HG03103 (cell line): ENCODE measurements at regions not wholly inside any gene's neighbourhood (a gene's known extent, or its start where the extent isn't known, plus 50 kb on each side); places are given as distances from the start of the nearest gene placed in this dataset.

Experiments used
- ATAC-seq: cut with Tn5 transposase; IDR thresholded peaks from one replicate; pipeline ENCODE4 v1.9.1; 2021; ENCODE audit warnings: low read depth; ENCODE audit not compliant: unreplicated experiment

- no peak for ATAC-seq
Measured at GRCh38 chr11:109735128-109735527, 313.1 kb downstream of the C11orf87 start.

DNA sequence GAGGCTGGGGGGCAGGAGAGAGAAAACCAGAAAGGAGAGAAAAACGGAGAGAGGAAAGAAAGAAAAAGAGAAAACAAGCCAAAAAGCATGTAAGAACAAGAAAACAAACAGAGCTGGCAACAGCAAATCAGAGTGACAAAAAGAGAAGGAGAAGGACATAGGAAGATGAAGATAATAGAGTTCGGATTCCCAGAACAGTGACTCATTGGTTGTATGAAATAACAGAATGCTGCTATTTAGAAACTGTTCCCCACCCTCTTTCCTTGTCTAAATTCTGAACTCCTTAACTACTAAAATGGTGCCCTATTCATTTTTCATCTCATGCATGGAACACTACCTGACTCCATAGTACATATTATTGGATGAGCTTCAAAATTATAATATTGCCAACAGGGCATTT lies 317.4 kb downstream of the C11orf87 start:
- ATAC-seq, result no peak

DNA sequence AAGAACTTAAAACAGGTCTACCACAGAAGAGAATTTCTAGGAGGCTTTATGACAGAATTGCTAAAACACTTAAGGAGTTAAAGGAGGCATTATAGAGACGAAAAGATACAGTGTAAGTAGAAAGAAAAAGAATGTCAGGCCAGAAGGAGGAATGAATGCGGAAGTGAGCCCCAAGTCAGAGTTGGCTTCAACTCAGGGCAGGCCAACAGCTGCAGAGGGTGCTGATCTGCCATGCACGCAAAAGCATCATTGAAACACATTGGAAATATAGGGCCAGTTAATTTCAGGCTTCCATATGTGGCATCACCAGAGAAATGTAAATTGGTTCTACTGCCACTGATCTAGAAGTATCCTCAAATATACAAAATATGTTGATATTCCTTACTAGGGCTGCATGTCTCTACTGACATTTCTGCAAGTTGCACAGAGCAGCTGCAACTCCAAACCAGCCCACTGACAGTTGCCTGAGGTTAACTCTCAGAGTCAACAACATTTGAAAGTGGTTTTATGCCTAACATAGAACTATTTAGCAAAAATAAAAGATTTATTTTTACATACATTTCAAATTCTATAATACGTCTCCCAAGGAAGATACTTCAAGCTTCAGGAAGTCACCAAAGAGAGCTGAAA lies 324.1 kb downstream of the C11orf87 start:
- no peak for ATAC-seq

- no peak for ATAC-seq
Measured at GRCh38 chr11:109747839-109748238, 325.8 kb downstream of the C11orf87 start.

GRCh38 chr11:109749476-109749875 lies 327.5 kb downstream of the C11orf87 start:
- ATAC-seq, result no peak

DNA sequence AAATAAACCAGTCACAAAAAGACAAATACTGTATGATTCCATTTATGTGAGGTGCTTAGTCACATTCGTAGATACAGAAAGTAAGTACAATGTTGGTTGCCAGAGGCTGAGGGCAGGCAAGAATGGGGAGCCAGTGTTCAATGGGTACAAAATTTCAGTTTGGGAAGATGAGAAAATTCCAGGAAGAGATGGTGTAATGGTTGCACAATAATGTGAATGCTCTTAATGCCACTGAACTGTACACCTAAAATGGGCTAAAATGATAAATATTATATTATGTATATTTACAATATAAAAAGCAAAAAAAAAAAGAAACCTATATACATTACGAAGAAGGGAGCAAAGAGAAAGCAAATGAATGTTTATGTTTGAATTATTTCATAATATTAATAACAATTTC lies 329.0 kb downstream of the C11orf87 start:
- no peak for ATAC-seq

DNA sequence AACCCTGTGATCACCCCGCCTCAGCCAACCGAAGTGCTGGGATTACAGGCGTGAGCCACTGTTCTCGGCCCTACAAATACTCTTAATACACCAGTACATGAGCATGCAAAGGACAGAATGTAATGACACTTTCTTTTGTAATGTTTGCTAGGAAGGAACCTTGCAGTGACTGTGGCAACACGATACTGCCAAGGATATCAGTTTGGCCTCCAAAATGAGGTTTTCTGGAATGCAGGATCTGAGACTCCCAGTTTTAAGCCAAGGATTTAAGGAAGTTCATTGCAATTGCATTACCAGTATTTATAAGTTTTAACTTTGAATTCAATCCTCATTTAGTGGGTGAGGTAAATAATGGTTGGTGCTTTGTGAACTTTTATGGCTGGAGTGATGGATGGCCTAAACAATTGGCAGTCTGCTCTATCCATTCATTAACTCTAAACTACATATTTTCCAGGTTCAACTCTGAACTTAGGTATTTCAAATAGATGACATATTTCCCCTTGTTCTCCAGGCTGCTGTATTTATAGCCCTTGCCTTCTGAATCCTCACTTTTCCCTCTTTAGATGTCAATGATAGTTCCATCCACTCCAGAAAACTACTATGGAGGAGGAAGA lies 330.3 kb downstream of the C11orf87 start:
- no peak for ATAC-seq

DNA sequence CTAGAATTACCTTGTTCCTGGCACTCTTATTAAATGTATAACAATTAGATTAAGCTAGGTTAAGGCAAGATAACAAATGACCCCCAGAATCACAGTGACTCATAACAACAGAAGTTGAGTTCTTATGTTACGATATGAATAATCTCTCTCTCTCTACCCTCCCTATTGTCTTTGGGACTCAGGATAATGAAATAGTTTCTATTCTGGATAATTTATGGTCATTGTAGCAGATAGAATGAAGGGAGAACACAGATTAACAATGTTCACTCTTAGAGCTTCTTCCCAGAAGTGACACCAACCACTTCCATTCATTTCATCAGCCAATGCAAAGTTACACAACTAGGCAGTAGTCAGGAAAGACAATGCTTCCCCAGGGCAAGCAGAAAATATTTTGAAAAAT lies 334.5 kb downstream of the C11orf87 start:
- no peak for ATAC-seq

- ATAC-seq, result no peak
Measured at GRCh38 chr11:109756951-109757350, 335.0 kb downstream of the C11orf87 start.

GRCh38 chr11:109762546-109762945 lies 330.6 kb upstream of the ZC3H12C start:
- no peak for ATAC-seq

- no peak for ATAC-seq
Measured at GRCh38 chr11:109765709-109766311, 327.4 kb upstream of the ZC3H12C start.

GRCh38 chr11:109769858-109770257 lies 323.3 kb upstream of the ZC3H12C start:
- no peak for ATAC-seq

- ATAC-seq, result no peak
Measured at GRCh38 chr11:109770323-109770722, 322.9 kb upstream of the ZC3H12C start.

DNA sequence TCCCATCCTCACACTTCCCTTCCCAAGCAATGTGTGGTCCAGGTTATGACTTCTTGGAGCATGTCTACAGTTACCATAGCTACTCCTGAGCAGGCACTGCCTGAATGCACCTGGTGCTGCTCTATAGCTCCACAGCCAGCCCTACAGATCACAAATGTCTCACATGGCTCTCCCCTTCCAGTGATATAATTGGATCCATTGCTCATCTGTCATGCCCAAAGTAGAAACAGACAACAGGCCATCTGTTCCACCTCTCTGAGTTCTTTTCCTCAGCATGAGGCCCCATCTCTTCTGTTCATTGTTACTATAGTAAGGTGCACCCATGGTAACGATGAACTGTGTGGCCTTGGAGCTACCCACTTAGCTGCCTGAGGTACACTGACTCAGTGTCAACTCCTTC lies 320.3 kb upstream of the ZC3H12C start:
- ATAC-seq, result no peak

GRCh38 chr11:109775686-109776085 lies 317.5 kb upstream of the ZC3H12C start:
- no peak for ATAC-seq

DNA sequence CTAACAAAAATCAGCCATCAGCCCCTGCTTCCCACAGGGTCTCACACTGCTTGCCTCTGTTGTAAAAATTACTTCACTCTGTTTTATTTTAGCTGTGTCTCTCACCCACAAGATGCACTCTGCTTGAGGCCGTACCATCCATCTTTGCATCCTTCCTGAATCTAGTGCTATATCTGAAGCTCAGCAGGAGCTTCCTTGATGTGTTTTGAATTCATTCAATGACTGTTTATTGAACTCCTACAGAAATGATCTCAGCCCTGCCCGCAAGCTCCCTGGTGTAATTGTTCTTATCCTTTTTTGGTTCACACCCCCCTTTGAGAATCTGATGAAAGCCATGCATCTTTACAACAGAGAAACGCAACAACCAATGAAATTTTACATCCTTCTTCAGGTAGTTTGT lies 310.2 kb upstream of the ZC3H12C start:
- no peak for ATAC-seq

- ATAC-seq, result peak; percentile 92
Measured at GRCh38 chr11:109783840-109784239, 309.4 kb upstream of the ZC3H12C start.

DNA sequence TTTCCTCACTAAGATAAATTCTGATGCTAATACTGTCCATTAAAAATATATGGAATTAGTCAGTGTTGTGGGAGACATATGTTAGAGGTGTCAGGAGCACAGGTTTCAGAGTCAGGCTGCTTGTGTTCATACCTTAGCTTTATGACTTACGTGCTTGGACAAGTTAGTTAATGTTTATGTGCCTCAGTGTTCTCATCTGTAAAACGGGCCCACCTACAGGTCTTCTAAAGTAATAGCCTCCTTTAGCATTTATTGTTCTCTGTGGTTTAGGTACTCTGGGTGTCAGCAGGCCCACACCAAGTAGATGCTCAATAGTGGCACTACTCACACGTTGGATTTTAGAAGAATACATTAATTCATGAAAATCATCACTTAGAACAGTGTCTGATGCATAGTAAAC lies 308.7 kb upstream of the ZC3H12C start:
- no peak for ATAC-seq

DNA sequence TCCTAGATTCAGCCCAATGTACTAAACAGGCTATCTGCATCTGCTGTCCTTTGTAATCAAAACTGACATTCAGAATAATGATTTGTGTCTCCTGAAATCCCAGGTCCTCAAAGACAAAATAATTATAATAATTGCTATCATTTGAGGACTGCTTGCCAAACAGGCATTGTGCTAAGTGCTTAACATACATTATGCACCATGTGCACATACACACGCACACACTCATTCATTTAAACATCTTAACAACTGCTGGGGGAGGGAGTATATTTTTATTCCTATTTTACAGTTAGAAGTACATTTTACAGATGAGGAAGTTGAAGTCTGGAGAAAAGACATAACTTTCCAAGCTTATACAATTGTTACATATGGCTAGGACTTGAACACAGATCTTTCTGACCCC lies 308.0 kb upstream of the ZC3H12C start:
- no peak for ATAC-seq

- ATAC-seq, result no peak
Measured at GRCh38 chr11:109785714-109786113, 307.5 kb upstream of the ZC3H12C start.

DNA sequence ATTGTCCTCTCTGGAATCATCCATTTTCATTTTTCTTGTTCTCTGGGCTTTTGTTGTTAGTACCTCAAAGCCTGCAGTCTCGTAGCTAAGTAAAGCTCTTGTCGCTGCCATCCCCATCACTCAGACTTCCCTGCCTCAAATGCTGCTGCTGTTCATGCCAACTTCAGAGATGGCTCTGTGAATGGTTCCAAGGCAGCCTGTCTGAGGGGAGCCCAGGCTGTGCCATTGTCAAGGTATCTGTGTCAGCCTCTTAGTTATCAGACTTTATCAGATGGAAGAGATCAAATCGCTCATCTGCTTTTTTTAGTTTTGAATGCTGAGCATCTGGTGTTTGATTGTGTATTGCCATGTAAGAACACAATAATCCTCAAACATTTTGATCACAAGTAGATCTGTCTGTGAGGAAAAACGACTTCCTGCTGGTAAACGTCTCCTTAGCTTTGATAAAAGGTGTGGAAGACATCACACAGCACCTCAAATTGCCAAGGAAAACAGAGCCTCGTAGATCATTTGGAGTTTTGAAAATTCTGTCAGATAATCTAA lies 304.2 kb upstream of the ZC3H12C start:
- no peak for ATAC-seq

- ATAC-seq, result no peak
Measured at GRCh38 chr11:109789901-109790300, 303.3 kb upstream of the ZC3H12C start.
